ENCODE measurements at regions not wholly inside any gene's neighbourhood (a gene's known extent, or its start where the extent isn't known, plus 50 kb on each side); places are given as distances from the start of the nearest gene placed in this dataset.

DNA sequence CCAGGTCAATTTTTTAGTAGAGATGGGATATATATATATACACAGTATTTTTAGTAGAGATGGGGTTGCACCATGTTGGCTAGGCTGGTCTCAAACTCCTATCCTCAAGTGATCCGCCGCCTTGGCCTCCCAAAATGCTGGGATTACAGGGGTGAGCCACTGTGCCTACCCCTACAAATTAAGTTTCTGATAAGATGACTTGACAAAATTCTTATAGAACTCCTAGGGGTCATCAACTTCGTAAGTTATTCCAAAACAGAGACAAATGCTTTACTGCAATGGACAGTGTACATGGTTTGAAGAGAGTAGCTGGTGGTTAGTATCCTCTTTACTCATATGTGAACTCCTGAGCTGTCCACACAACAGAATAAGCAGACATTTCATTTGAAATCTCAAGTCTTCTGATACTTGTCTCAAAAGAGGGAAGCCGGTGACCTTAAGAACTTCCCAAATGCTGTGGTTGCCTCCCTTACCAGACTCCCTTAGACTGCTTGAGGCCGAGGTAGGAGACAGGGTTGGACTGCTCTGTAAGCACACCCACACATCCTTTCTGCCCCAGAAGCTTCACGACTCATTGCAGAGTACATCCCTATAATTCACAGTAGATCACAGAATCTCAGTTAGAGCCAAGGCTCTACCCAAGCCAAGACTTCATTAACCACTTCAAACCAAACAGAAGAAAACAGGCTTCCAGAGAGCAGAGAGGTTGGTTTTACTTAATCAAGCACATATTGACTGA is 244.1 kb upstream of the IRF2BP2 start:
- TF ChIP-seq POLR2A (IDR thresholded peaks at IDR 0.05; ENCODE audit: insufficient read depth in 1 of 2, low read depth in 2 of 2, low read length in 2 of 2) = no peak
- TF ChIP-seq CBX5 (CRISPR knock-in tag; IDR thresholded peaks at IDR 0.05; ENCODE audit: borderline replicate concordance) = no peak
- TF ChIP-seq, protein P1, sequence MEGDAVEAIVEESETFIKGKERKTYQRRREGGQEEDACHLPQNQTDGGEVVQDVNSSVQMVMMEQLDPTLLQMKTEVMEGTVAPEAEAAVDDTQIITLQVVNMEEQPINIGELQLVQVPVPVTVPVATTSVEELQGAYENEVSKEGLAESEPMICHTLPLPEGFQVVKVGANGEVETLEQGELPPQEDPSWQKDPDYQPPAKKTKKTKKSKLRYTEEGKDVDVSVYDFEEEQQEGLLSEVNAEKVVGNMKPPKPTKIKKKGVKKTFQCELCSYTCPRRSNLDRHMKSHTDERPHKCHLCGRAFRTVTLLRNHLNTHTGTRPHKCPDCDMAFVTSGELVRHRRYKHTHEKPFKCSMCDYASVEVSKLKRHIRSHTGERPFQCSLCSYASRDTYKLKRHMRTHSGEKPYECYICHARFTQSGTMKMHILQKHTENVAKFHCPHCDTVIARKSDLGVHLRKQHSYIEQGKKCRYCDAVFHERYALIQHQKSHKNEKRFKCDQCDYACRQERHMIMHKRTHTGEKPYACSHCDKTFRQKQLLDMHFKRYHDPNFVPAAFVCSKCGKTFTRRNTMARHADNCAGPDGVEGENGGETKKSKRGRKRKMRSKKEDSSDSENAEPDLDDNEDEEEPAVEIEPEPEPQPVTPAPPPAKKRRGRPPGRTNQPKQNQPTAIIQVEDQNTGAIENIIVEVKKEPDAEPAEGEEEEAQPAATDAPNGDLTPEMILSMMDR (CRISPR knock-in tag; IDR thresholded peaks at IDR 0.05) = no peak
